GM19397 (cell line): ENCODE measurements at regions not wholly inside any gene's neighbourhood (a gene's known extent, or its start where the extent isn't known, plus 50 kb on each side); places are given as distances from the start of the nearest gene placed in this dataset.
"Not testable (repeated sequence)": the region's sequence is repeated elsewhere in the genome, so short reads cannot be mapped to it uniquely, and the experiment has no call there.

Source experiments
- ATAC-seq: cut with Tn5 transposase; IDR thresholded peaks from one replicate; pipeline ENCODE4 v1.9.1; 2021; ENCODE audit warnings: mild to moderate bottlenecking, moderate library complexity; ENCODE audit not compliant: unreplicated experiment

- no peak for ATAC-seq
Measured at GRCh38 chr6:137610702-137611101, 116.5 kb upstream of the OLIG3 start.

GRCh38 chr6:137623293-137623692, 129.1 kb upstream of the OLIG3 start:
- ATAC-seq: no peak

GRCh38 chr6:137625100-137625661, 131.0 kb upstream of the OLIG3 start:
- ATAC-seq: no peak

- no peak for ATAC-seq
Measured at GRCh38 chr6:137625808-137626207, 131.6 kb upstream of the OLIG3 start.

- ATAC-seq: no peak
Measured at GRCh38 chr6:137630666-137631065, 136.5 kb upstream of the OLIG3 start.

- ATAC-seq: no peak
Measured at GRCh38 chr6:137631323-137631722, 137.1 kb upstream of the OLIG3 start.

- not testable (repeated sequence) for ATAC-seq
Measured at GRCh38 chr6:137634177-137634576, 140.0 kb upstream of the OLIG3 start.

- no peak for ATAC-seq
Measured at GRCh38 chr6:137637121-137637520, 142.9 kb upstream of the OLIG3 start.

GRCh38 chr6:137638926-137639706, 144.9 kb upstream of the OLIG3 start:
- no peak for ATAC-seq

- ATAC-seq: no peak
Measured at GRCh38 chr6:137640086-137640485, 145.9 kb upstream of the OLIG3 start.

GRCh38 chr6:137641474-137642077, 147.4 kb upstream of the OLIG3 start:
- no peak for ATAC-seq

GRCh38 chr6:137643210-137643609, 149.0 kb upstream of the OLIG3 start:
- not testable (repeated sequence) for ATAC-seq

GRCh38 chr6:137643644-137644043, 149.4 kb upstream of the OLIG3 start:
- ATAC-seq: not testable (repeated sequence)

- ATAC-seq: no peak
Measured at GRCh38 chr6:137645850-137646249, 151.7 kb upstream of the OLIG3 start.

- ATAC-seq: no peak
Measured at GRCh38 chr6:137646484-137646883, 152.3 kb upstream of the OLIG3 start.

- no peak for ATAC-seq
Measured at GRCh38 chr6:137647762-137648447, 153.7 kb upstream of the OLIG3 start.

- ATAC-seq: no peak
Measured at GRCh38 chr6:137650720-137651119, 156.5 kb upstream of the OLIG3 start.

GRCh38 chr6:137651178-137651577, 157.0 kb upstream of the OLIG3 start:
- ATAC-seq: no peak

- ATAC-seq: no peak
Measured at GRCh38 chr6:137651591-137652335, 157.6 kb upstream of the OLIG3 start.

GRCh38 chr6:137652961-137653705, 158.9 kb upstream of the OLIG3 start:
- ATAC-seq: no peak
